GM19238 (cell line): ENCODE measurements at regions not wholly inside any gene's neighbourhood (a gene's known extent, or its start where the extent isn't known, plus 50 kb on each side); places are given as distances from the start of the nearest gene placed in this dataset.

ENCODE experiments used
- DNase-seq: peaks from one replicate; pipeline ENCODE4 v3.0.0; 2011; ENCODE audit warnings: low spot score; ENCODE audit not compliant: insufficient read length

DNA sequence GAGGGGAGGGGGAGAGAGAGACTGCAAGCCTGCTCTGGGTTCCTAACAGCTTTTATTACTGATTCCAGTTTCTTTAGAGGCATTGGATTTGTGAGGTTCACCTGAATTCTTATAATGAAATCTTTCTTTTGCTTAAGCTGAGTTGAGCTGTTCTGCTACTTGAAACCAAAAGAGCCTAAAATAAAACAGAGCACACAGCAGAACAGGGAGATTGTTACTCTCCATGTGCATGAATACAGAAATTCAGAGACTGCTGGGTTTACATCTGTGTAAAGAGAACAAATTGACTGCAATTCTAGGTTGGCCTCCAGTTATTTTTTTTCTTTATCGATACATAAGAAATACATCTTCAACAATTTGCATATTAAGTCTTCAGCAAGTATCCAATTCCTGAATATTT lies 168.8 kb upstream of the NRIP1 start:
- DNase-seq = no peak

DNA sequence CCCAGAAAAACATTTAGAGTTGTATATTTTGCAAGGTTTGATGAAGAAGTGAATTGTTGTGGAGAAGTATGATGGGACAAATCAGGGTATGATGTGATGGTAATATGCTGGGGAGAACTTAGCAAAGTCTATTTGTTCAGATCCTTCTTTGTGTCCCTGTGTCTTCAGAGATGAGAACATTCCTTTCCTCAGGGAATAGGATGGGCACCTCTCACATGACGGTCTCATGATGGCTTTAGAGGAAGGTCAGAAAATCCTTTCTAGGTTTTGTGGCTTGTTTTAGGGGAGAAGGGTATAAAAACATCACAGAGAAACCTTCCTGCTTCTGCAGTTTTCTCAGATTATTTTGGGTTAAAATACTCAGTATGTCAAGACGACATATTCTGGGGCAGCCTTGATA lies 171.3 kb upstream of the NRIP1 start:
- no peak for DNase-seq

DNA sequence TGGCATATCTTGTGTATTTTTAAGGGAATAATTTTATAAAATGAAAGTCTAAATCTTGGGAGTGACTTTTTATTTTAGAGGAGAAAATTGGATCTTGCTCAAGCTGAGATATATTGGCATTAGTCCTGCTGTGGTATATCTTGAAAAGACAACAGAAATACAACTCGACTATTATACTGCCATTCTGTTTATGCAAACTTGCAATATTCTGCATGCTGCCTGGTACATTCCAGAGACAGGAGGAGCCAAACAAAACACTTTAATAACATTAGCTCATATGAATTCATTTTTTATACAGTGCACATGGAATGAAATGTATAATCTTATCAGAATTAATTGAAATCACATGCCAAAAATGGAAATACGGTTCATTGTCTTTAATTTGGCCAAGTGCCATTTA lies 176.0 kb upstream of the NRIP1 start:
- DNase-seq = no peak

DNA sequence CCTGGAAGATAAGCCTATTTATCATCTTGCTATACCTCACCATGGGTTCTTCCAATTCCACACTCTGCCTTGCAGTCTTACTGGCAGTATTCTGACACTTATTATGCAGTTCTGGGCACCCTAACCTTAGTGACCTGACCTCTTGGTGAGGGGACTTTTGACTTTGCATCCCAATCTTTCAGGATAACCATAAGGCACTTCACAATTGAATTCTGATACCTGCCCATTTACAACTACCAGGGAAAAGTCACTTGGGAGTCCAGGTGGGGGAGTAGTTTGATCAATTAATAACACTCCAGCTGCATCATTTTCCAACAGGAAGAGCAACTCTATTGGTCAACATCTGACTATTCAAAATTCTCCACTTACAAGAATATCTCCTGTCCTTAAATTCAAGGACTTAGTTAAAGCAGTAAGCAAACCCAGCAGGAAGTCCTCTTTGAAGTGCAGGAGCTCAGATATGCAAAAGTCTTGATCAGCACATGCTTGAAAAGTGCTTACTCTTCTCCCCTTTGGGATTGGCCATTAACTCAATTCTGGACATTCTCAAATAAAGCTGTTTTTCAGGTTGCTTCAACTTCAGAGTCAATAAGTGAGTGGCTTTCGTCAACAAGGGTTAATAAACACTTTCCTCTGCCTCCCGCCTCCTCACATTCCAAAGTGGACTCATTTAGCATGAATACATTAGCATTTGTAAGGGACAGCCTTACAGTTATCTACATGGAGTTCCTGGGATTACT lies 177.4 kb upstream of the NRIP1 start:
- DNase-seq = no peak

DNA sequence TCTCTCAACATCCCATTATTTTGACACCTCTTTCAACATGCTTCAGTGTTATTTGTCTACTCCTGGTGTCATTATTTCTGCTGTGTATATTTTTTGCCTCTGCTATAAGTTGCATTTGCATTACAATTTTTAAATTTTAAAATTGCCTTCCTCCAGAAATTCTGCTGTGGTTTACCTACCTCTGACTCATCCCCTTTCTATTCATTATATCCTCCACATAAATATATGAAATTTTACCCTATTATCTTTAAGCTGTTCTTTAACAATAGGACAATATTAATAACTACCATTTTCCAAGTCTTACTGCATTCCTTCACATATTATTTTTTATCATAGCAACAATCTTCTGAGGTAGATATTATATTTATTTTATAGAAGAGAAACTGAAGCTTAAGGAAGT lies 178.1 kb upstream of the NRIP1 start:
- no peak for DNase-seq

DNA sequence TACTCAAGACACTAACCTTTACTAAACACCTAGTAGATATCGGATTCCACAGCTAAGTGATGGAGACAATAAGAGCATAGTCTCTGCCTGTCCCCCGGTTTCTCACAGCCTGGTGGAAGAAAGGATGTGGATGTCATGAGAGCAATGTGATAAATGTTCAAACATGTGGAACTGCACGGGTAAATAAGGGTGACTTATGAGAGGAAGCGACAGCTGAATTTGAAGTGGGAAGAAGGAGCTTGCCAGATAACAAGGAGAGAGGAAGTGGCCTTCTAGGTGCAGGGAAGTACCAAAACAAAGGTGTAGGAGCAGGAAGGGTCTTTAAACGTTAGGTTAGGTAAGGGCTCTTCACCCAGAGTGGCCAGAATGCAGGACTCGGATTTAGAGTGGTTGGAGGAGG lies 178.6 kb upstream of the NRIP1 start:
- no peak for DNase-seq

DNA sequence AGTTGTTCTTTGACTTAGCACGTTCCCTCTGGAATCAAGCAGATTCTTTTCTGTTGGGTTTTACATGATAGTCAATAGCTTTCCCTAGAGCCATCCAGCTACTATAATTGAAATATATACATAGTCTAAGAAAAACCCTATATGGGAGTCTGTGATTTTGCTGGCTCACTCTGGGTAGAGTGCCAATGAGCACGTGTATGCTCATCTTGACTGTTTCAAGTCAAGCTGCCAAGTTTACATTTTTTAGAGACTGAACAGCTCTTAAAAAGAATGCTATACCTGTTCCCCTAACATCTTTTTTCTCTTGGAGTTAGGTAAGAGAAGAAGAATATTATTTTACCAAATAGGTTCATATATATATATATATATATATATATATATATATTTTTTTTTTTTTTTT lies 182.8 kb upstream of the NRIP1 start:
- DNase-seq = no peak

DNA sequence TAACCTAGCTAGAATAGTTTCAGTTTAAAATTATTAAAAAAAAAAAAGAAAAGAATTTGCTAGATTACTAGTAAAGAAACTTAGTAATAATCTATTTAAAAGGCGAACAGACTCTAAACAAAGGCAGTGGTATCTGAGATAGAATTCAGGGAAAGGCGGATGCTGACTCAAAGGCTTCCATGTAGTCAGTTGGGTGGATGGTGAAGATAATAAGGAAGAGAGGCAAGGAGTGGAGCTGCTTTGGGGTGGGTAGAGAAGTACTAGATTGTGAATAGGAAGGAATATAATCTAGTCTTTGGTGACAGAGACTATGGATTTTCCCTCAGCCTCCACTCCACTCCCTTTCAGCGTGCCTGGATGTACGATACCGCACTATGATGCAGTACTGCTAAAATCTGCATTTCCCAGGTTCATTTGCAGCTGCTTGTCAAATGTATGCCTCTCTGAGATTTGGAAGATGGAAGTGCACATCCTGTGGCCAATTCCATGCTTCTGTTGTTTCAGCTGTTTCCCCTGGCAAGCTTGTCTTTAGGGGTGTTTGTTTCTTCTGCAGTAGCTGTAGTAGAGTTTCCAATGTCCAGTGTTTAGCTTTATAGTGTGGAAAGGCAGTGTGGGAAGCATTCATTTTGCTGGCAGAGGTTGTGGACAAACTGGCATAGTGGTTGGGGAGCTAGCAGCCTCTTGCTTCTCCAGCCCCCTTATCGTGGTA lies 184.6 kb upstream of the NRIP1 start:
- DNase-seq = no peak

DNA sequence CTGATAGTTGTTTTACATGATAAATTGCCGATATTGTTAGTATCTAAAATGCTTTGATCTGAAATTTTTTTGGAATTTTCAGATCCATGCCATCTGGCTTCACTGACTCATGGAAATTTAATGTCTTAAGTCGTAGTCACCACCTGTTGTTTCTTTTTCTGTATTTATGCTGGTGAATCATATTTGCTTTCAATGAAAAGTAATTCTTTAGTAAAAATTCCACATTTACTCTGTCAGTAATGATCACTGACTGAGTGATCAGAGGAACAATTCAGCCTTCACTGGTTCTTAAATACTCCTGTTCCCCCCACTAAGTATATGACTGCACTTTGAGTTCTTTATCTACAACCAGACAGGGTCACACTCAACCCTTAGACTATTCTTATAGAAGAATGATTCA lies 185.6 kb upstream of the NRIP1 start:
- no peak for DNase-seq

DNA sequence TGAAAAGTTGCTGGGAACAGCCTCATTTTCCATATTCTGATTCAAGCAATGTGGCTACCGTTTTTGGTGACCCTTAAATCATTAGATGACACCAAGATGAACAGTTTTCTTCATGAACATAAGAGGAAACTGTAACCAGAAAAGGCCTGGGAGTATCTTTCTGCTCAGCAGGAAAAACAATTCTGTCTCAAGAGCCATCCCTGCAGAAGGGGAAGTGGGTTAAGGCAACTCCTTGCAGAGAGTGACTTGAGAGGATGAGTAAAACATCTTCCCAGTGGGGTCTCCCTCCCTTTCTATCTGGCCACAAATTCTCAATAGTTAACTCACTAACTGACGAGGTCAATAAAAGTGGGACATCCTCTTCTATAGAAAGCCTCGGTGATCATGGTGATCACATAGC lies 187.6 kb upstream of the NRIP1 start:
- no peak for DNase-seq

DNA sequence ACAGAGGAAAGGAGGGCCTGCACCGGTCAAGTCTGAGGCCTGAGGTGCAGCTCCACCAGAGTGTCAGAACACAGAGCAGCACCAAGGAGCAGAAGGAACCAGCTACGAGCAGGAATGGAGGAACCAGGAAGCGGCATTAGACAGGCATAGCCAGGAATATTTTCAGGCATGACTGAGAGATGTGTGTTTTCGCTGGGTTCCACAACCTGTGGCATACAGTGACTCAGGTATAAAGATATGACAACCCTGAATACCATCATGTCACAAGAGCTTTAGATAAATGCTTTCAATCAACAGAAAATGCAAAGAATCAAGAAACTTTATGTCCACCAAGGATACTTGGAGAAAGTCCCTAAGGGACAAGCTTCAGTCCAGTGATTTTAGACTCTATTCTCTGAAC lies 189.3 kb upstream of the NRIP1 start:
- DNase-seq = no peak

DNA sequence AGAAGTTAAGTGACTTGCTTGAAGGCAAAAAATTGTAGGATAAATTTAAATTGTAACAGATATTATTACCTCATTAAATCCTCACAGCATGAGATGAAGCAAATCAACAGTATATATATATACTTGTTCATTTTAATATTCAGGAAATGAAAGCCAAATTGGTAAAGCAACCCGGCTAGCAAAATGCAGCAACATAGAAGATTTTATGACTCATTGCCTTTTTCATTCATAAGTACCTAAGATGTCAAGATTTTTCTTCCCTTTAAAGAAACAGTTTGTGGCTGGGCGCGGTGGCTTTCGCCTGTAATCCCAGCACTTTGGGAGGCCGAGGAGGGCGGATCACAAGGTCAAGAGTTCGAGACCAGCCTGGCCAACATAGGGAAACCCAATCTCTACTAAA lies 190.5 kb upstream of the NRIP1 start:
- DNase-seq = no peak

DNA sequence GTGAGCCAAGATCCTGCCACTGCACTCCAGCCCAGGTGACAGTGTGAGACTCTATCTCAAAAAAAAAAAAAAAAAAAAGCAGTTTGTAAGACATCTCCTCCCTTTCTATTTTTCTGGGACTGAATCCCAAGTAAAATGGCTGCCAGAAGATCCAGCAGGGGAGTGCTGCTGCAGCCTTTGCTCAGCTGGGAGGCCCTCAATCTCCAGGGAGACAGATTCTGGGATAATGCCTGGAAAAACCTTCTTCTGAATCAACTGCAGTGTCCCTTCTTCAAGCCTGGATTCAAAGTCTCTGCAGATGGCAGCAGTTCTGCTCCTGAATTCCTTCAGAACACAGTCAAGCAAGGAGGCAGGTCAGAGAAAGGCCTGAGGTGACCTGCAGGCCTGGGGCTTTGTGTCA lies 191.0 kb upstream of the NRIP1 start:
- DNase-seq = no peak

DNA sequence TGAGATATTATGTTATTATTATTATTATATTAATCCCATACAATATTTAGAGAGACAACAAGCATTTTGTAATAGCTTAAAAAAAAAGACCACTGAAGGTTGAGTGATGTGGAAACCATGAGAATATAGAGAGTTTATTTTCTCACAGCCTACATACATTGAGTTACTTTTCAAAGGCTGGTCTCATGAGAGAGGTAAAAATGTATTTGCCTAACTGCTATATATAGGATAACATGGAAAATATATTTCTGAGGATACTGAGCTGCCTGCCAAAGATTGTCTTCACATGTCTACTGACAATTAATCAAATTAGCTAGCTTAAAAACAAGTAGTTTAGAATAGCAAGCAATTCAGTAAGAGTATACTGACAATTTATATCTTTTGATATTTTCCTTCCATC lies 192.2 kb upstream of the NRIP1 start:
- DNase-seq = no peak

DNA sequence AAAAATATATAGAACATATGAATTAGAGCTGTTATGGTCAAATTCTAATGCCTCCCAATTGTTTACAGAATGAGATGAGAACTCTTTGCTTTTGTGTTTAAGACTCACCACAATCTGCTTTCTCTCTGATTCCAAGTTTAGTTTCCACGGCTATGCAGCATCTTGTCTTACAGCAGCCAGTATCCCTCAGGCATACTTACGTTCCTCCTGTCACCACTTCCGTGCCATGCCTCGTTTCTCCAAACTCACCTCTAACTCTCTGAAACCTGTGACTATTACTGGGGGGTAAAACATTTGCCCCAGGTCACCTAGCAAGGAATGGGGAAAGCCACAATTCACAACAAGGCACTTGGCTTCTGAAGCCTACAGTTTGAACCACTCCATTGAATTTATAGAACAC lies 192.8 kb upstream of the NRIP1 start:
- no peak for DNase-seq

DNA sequence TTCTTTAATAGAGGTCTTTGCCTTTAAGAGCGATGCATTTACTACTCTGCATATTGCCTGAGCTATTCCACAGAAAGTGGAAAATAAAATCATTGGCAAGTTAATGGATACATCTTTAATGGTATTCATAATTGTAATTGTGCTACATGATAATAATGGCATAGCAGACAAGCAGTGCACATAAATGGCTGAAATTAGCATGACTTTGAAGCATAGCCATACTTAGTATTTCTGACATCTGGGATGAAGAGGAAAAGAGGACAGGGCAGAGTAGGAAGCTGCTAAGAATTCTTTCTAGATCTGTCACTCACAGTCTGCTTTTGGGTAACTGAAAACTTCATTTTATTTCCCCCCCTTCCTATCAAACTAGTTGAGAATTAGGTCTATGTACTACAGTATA lies 195.0 kb upstream of the NRIP1 start:
- no peak for DNase-seq

DNA sequence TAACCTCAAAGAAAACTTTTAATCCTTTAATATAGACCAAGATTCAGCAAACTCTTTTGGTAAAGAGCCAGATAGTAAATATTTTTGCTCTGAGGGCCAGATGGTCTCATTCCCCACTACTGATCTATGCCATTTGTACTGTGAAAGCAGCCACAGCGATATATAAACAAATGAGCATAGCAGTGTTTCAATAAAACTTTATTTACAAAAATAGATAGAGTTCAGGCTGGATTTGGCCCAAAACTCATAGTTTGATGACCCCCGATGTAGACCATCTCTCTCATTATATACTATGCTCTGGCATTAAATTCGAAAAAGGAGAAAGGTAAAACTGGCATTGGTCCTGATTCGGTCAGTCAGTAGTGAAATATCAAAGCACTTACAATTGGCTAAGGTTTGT lies 195.8 kb upstream of the NRIP1 start:
- DNase-seq = no peak

DNA sequence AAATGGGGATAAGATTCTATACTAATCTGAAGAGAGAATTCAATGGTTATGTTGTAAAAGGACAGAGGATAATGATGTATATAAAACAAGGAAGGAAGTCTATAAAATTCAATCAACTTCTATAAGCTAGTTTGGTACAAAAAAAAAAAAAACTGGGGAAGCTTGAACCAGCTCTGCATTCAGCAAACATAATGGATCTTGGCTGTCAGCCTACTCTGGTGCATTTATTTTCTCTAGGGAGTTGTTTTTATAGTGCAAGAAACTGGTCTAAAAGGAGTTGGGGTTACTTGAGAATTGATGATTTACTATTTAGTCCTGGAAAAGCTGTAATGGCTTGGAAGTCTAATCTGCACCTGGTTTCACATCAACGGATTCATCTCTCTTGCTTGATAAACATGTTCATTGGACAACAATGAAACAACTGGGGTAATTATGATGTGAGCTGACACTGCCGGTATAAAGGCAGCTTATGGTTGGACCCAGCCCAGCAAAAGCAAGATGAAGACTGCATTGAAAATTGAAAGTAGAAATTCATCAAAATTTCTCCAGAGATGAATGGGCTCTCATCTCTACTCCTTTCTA lies 199.4 kb upstream of the NRIP1 start:
- DNase-seq = no peak

DNA sequence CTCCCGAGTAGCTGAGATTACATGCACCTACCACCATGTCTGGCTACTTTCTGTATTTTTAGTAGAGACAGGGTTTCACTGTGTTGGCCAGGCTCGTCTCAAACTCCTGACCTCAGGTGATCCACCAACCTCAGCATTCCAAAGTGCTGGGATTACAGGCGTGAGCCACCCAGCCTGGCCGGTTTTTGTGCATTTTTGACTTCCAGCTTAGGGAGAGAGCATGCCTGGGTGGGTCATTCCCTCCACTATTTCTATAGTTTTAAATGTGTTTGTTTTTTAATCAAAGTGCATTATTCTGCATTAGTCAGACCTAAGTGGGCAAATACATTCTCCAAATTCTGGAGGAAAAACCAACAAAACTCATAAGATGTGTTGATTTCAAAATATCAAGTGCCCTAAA lies 207.4 kb upstream of the NRIP1 start:
- DNase-seq = no peak

DNA sequence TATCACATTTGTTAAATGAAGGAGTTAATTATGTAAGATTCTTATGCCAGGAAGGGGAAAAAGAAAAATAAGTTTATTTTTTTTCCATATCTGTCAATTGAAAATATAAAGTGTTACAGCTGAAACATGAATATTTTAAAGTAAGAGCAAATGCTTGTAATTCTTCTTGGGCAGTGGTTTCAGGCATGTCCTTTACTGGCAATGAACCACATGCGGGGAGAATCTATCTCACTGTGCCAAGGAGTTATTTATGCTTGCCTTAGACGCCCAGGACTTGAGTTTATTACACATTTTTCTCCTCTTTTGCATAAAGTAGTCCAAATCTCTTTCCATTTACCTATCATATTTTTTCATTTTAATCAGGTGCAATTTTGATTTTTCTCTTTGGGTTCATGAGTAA lies 207.8 kb upstream of the NRIP1 start:
- DNase-seq = no peak

DNA sequence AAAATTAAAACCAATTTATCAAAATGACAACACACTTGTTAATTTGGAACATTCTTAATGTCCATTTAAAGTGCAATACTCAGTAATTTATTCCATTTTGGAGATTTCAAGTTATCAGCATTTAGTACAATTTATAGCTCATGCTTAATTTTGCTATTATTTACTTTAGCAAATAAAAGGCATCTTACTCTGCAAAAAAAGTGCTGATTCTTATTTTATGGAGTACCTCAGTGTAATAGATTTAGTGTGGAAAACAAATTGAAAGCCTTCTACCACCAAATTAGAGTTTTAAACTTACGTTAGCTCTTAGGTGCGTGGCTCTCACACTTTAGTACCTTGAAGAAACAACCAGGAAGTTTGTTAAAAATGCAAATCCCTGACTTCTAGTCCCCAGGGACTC lies 208.4 kb upstream of the NRIP1 start:
- DNase-seq = no peak

DNA sequence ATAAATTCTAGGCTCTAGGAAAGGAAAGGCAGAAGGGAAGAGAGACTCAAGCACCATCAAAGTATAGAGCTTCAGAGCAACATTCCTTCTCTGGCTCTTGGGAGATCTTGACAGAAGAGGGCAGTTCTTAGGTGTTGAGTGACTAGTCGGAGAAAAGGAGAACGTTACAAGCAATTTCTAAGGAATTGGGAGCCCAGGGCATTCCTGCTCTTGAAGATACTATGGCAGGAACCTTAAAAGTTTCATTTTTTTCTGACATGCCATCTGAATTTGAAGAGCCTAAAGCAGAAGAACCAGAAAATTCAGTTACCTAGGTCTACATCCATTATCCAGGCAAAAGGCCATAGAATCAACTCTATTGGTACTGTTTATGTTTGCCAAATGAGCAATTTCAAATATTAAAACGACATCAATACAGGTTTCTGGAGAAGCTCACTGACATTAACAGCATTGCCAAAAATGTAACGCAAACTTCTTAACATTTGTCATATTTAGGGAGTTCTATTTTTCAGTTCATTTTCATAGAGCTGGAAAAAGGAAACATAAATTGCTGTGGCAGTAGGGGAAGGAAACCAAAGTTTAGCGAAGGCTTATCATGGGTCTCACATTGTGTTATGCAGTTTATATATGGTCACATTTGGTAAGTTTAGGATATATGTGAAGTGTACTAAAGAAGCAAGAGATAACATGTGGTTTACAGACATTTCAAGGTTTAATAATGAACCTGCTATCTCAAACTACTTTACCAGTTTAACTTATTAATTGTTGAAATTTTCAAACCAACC lies 210.1 kb upstream of the NRIP1 start:
- no peak for DNase-seq
